ENCODE measurements at regions not wholly inside any gene's neighbourhood (a gene's known extent, or its start where the extent isn't known, plus 50 kb on each side); places are given as distances from the start of the nearest gene placed in this dataset.

- no peak for TF ChIP-seq POLR2AphosphoS5 (IDR thresholded peaks at IDR 0.05; ENCODE audit: low read depth, low read length)
- no peak for TF ChIP-seq REST (IDR thresholded peaks at IDR 0.05; ENCODE audit: insufficient read depth in 1 of 2, low read depth in 2 of 2, low read length in 2 of 2)
- no peak for TF ChIP-seq FOXP2 (optimal IDR thresholded peaks at IDR 0.05; ENCODE audit: borderline replicate concordance, extremely low read depth, extremely low read length, insufficient read depth)
- TF ChIP-seq SIN3A (IDR thresholded peaks at IDR 0.05; ENCODE audit: borderline replicate concordance, insufficient read depth, low read length), result no peak
- no peak for TF ChIP-seq TAF1 (IDR thresholded peaks at IDR 0.05; ENCODE audit: borderline replicate concordance, insufficient read depth, low read length)
Observed at GRCh38 chr2:236449167-236449761, 120.4 kb upstream of the ACKR3 start.

- TF ChIP-seq TAF1 (IDR thresholded peaks at IDR 0.05; ENCODE audit: borderline replicate concordance, insufficient read depth, low read length) (no peak), POLR2AphosphoS5 (IDR thresholded peaks at IDR 0.05; ENCODE audit: low read depth, low read length) (no peak), REST (IDR thresholded peaks at IDR 0.05; ENCODE audit: insufficient read depth in 1 of 2, low read depth in 2 of 2, low read length in 2 of 2) (no peak), SIN3A (IDR thresholded peaks at IDR 0.05; ENCODE audit: borderline replicate concordance, insufficient read depth, low read length) (no peak), FOXP2 (optimal IDR thresholded peaks at IDR 0.05; ENCODE audit: borderline replicate concordance, extremely low read depth, extremely low read length, insufficient read depth) (no peak)
Observed at GRCh38 chr2:236452238-236452637, 117.4 kb upstream of the ACKR3 start.

GRCh38 chr2:236454076-236454475 is 115.5 kb upstream of the ACKR3 start:
- TF ChIP-seq TAF1 (IDR thresholded peaks at IDR 0.05; ENCODE audit: borderline replicate concordance, insufficient read depth, low read length) (no peak), FOXP2 (optimal IDR thresholded peaks at IDR 0.05; ENCODE audit: borderline replicate concordance, extremely low read depth, extremely low read length, insufficient read depth) (no peak), SIN3A (IDR thresholded peaks at IDR 0.05; ENCODE audit: borderline replicate concordance, insufficient read depth, low read length) (no peak), REST (IDR thresholded peaks at IDR 0.05; ENCODE audit: insufficient read depth in 1 of 2, low read depth in 2 of 2, low read length in 2 of 2) (no peak), POLR2AphosphoS5 (IDR thresholded peaks at IDR 0.05; ENCODE audit: low read depth, low read length) (no peak)

- no peak for TF ChIP-seq REST (IDR thresholded peaks at IDR 0.05; ENCODE audit: insufficient read depth in 1 of 2, low read depth in 2 of 2, low read length in 2 of 2)
- no peak for TF ChIP-seq POLR2AphosphoS5 (IDR thresholded peaks at IDR 0.05; ENCODE audit: low read depth, low read length)
- TF ChIP-seq SIN3A (IDR thresholded peaks at IDR 0.05; ENCODE audit: borderline replicate concordance, insufficient read depth, low read length), result no peak
- TF ChIP-seq FOXP2 (optimal IDR thresholded peaks at IDR 0.05; ENCODE audit: borderline replicate concordance, extremely low read depth, extremely low read length, insufficient read depth), result no peak
- no peak for TF ChIP-seq TAF1 (IDR thresholded peaks at IDR 0.05; ENCODE audit: borderline replicate concordance, insufficient read depth, low read length)
Observed at GRCh38 chr2:236459393-236459792, 110.2 kb upstream of the ACKR3 start.
